Spleen (tissue), 11 donors: ENCODE measurements at regions not wholly inside any gene's neighbourhood (a gene's known extent, or its start where the extent isn't known, plus 50 kb on each side); places are given as distances from the start of the nearest gene placed in this dataset.
"Not testable (repeated sequence)": the region's sequence is repeated elsewhere in the genome, so short reads cannot be mapped to it uniquely, and the experiment has no call there.

ENCODE experiments used
- DNase-seq: peaks from one replicate; pipeline ENCODE4 v3.0.0-alpha.2; 2020
- H3K27ac ChIP-seq, 8 donors: fragments of 200-600 bp; sonication (generic) in 7 of 8; 1 replicate in 4 of 8; 2 replicates in 4 of 8; pipeline versions ENCODE4 v1.5.0 to v1.8.0; 2016 to 2021; ENCODE audit warnings: inconsistent platforms in 4 of 8, mild to moderate bottlenecking in 4 of 8, moderate library complexity in 1 of 8
- H3K27me3 ChIP-seq, 7 donors: fragments of 200-600 bp; sonication (generic) in 6 of 7; replicated peaks in 1 of 7; 1 replicate in 4 of 7; 2 replicates in 3 of 7; pipeline versions ENCODE4 v1.5.0 to v1.8.0; 2016 to 2021; ENCODE audit warnings: inconsistent platforms in 3 of 7, mild to moderate bottlenecking in 1 of 7
- H3K36me3 ChIP-seq, 6 donors: fragments of 200-600 bp; sonication (generic) in 5 of 6; 1 replicate in 4 of 6; 2 replicates in 2 of 6; pipeline versions ENCODE4 v1.5.0 to v1.8.0; 2016 to 2021; ENCODE audit warnings: inconsistent platforms in 2 of 6
- H3K4me1 ChIP-seq, 6 donors: fragments of 200-600 bp; sonication (generic) in 5 of 6; 1 replicate in 3 of 6; 2 replicates in 3 of 6; pipeline versions ENCODE4 v1.5.0 to v1.8.0; 2016 to 2021; ENCODE audit warnings: inconsistent platforms in 3 of 6
- H3K4me3 ChIP-seq, 8 donors: fragments of 200-600 bp; sonication (generic) in 7 of 8; 1 replicate in 4 of 8; 2 replicates in 4 of 8; pipeline versions ENCODE4 v1.5.0 to v1.8.0; 2016 to 2021; ENCODE audit warnings: inconsistent platforms in 4 of 8, mild to moderate bottlenecking in 4 of 8, moderate library complexity in 2 of 8
- H3K9me3 ChIP-seq, 8 donors: fragments of 200-600 bp; sonication (generic) in 7 of 8; 1 replicate in 4 of 8; 2 replicates in 4 of 8; pipeline versions ENCODE4 v1.5.0 to v1.8.0; 2016 to 2021; ENCODE audit warnings: inconsistent platforms in 4 of 8
- CTCF ChIP-seq, 11 experiments: fragments of 200-600 bp in 7 of 11; fragments of 450-650 bp in 4 of 11; sonication (generic) in 4 of 11; IDR thresholded peaks in 8 of 11; conservative IDR thresholded peaks in 3 of 11; 1 replicate in 7 of 11; 2 replicates in 4 of 11; pipeline versions ENCODE4 v1.4.0 to v1.8.0; 2016 to 2021; ENCODE audit warnings: antibody characterized with exemption in 11 of 11, inconsistent platforms in 4 of 11, mild to moderate bottlenecking in 1 of 11
- POLR2A ChIP-seq, 3 donors: fragments of 450-650 bp; IDR thresholded peaks; one replicate each; pipeline ENCODE4 v1.5.1; 2017; ENCODE audit warnings: antibody characterized with exemption in 3 of 3, mild to moderate bottlenecking in 1 of 3
- POLR2AphosphoS5 ChIP-seq, 3 donors: sonication (generic); formaldehyde crosslinking; IDR thresholded peaks; one replicate each; pipeline ENCODE4 v1.5.1; 2017; ENCODE audit warnings: antibody characterized with exemption in 3 of 3
- WGBS, 5 donors: extraction: QIAGEN DNeasy Blood & Tissue Kit in 3 of 5; methylation state at CpG; one replicate each; pipeline versions ENCODE4 v1.1.5 to v1.1.7; 2013 to 2018; 5-methylcytosine and 5-hydroxymethylcytosine counted together
- intact Hi-C: fragments of 100-400 bp; cut with DNase I; formaldehyde crosslinking; loops from one replicate; pipeline ENCODE4 v1.15.0; 2023; ENCODE audit warnings: low total_unique reads
- donor health status: healthy with polysubstance abuse.
- donor health status: DM: no; HTN: no; CAD: no; lungs with moderate emphysema.
- donor health status: DM: no; HTN: no; CAD: no.
- donor health status: Bipolar disorder and iron deficiency.
- donor health status: healthy.
- donor health status: DM: no; HTN: no; CAD: no.
- donor health status: DM: yes; HTN: yes; CAD: no.

GRCh38 chr10:8665322-8665721 is 610.8 kb downstream of the GATA3 start:
- H3K4me3 ChIP-seq, result no peak overlapping the region
- no peaks in the 10 kb centered on the region for H3K4me1 ChIP-seq
- intact Hi-C loops, result no loop called here
- peaks cover 0 to 5% (median 0%) of the 10 kb centered on the region in 8 donors for H3K9me3 ChIP-seq
- H3K27me3 ChIP-seq, result no peaks in the 10 kb centered on the region
- no peaks in the 10 kb centered on the region for H3K36me3 ChIP-seq
- WGBS, 5 donors, result 32 to 76% (median 74%) methylated on average over 2 of the region's 2 CpGs
- TF ChIP-seq CTCF (IDR thresholded peaks at IDR 0.05 in 8 of 11, conservative IDR thresholded peaks at IDR 0.05 in 3 of 11) (no peak), POLR2AphosphoS5 (IDR thresholded peaks at IDR 0.05) (no peak), POLR2A (IDR thresholded peaks at IDR 0.05) (no peak)
- DNase-seq, result no peak
- H3K27ac ChIP-seq, result no peak overlapping the region

GRCh38 chr10:8670461-8670860 is 616.0 kb downstream of the GATA3 start:
- Histone ChIP-seq H3K4me1 (no peaks in the 10 kb centered on the region), H3K4me3 (no peak overlapping the region), H3K36me3 (no peaks in the 10 kb centered on the region), H3K9me3 (peaks cover 0 to 23% (median 9%) of the 10 kb centered on the region in 8 donors), H3K27ac (no peak overlapping the region), H3K27me3 (no peaks in the 10 kb centered on the region)
- no peak for TF ChIP-seq POLR2A (IDR thresholded peaks at IDR 0.05)
- TF ChIP-seq POLR2AphosphoS5 (IDR thresholded peaks at IDR 0.05), result no peak
- no peak for TF ChIP-seq CTCF (IDR thresholded peaks at IDR 0.05 in 8 of 11, conservative IDR thresholded peaks at IDR 0.05 in 3 of 11)
- intact Hi-C loops, result no loop called here
- 78 to 91% (median 80%) methylated on average over 2 of the region's 2 CpGs for WGBS, 5 donors
- DNase-seq, result no peak

GRCh38 chr10:8674230-8674629 is 619.7 kb downstream of the GATA3 start:
- DNase-seq, result no peak
- intact Hi-C loops, result no loop called here
- Histone ChIP-seq H3K36me3 (no peaks in the 10 kb centered on the region), H3K27me3 (no peaks in the 10 kb centered on the region), H3K9me3 (peaks cover 0 to 21% (median 9%) of the 10 kb centered on the region in 8 donors), H3K4me3 (no peak overlapping the region), H3K27ac (no peak overlapping the region), H3K4me1 (no peaks in the 10 kb centered on the region)
- TF ChIP-seq POLR2A (IDR thresholded peaks at IDR 0.05) (no peak), CTCF (IDR thresholded peaks at IDR 0.05 in 8 of 11, conservative IDR thresholded peaks at IDR 0.05 in 3 of 11) (no peak), POLR2AphosphoS5 (IDR thresholded peaks at IDR 0.05) (no peak)
- 61 to 86% (median 84%) methylated on average over 3 of the region's 3 CpGs for whole genome bisulfite sequencing, 5 donors

- Histone ChIP-seq H3K4me1 (no peaks in the 10 kb centered on the region), H3K9me3 (peaks cover 0 to 8% (median under 1%) of the 10 kb centered on the region in 8 donors), H3K27me3 (no peaks in the 10 kb centered on the region), H3K27ac (no peak overlapping the region), H3K36me3 (no peaks in the 10 kb centered on the region), H3K4me3 (no peak overlapping the region)
- intact Hi-C loops, result no loop called here
- 46 to 66% (median 49%) methylated on average over 6 of the region's 6 CpGs for WGBS, 5 donors
- TF ChIP-seq POLR2AphosphoS5 (IDR thresholded peaks at IDR 0.05), result no peak
- no peak for TF ChIP-seq CTCF (IDR thresholded peaks at IDR 0.05 in 8 of 11, conservative IDR thresholded peaks at IDR 0.05 in 3 of 11)
- TF ChIP-seq POLR2A (IDR thresholded peaks at IDR 0.05), result no peak
- no peak for DNase-seq
Observed at GRCh38 chr10:8677642-8678041, 623.2 kb downstream of the GATA3 start.

- H3K27me3 ChIP-seq, H3K4me1 ChIP-seq, DNase-seq, H3K27ac ChIP-seq, H3K9me3 ChIP-seq, H3K4me3 ChIP-seq, intact Hi-C loops, H3K36me3 ChIP-seq: not testable (repeated sequence)
- 86 to 95% (median 89%) methylated on average over 3 of the region's 3 CpGs for WGBS, 5 donors
Observed at GRCh38 chr10:8684916-8685315, 630.4 kb downstream of the GATA3 start.
